ENCODE measurements at regions not wholly inside any gene's neighbourhood (a gene's known extent, or its start where the extent isn't known, plus 50 kb on each side); places are given as distances from the start of the nearest gene placed in this dataset.
"Not testable (repeated sequence)": the region's sequence is repeated elsewhere in the genome, so short reads cannot be mapped to it uniquely, and the experiment has no call there.

GRCh38 chr1:143905214-143906179 lies 66.3 kb downstream of the FAM72C start:
- DNase-seq, result not testable (repeated sequence)

GRCh38 chr1:143904622-143904979 lies 67.2 kb downstream of the FAM72C start:
- not testable (repeated sequence) for DNase-seq

- not testable (repeated sequence) for DNase-seq
Observed at GRCh38 chr1:143903899-143904621, 67.7 kb downstream of the FAM72C start.

- not testable (repeated sequence) for DNase-seq
Observed at GRCh38 chr1:143896377-143896776, 75.4 kb downstream of the FAM72C start.

- not testable (repeated sequence) for DNase-seq
Observed at GRCh38 chr1:143884932-143885574, 86.7 kb downstream of the FAM72C start.

- DNase-seq, result not testable (repeated sequence)
Observed at GRCh38 chr1:143884532-143884931, 87.3 kb downstream of the FAM72C start.

GRCh38 chr1:143879757-143880536 lies 91.8 kb downstream of the FAM72C start:
- DNase-seq, result not testable (repeated sequence)

- not testable (repeated sequence) for DNase-seq
Observed at GRCh38 chr1:143875947-143876346, 95.8 kb downstream of the FAM72C start.

- not testable (repeated sequence) for DNase-seq
Observed at GRCh38 chr1:143874625-143875024, 97.2 kb downstream of the FAM72C start.

- DNase-seq, result not testable (repeated sequence)
Observed at GRCh38 chr1:143873650-143874049, 98.1 kb downstream of the FAM72C start.

GRCh38 chr1:143870388-143870787 lies 101.4 kb downstream of the FAM72C start:
- not testable (repeated sequence) for DNase-seq

- not testable (repeated sequence) for DNase-seq
Observed at GRCh38 chr1:143867590-143868220, 104.1 kb downstream of the FAM72C start.

GRCh38 chr1:143863901-143864520 lies 107.8 kb downstream of the FAM72C start:
- not testable (repeated sequence) for DNase-seq

- DNase-seq, result not testable (repeated sequence)
Observed at GRCh38 chr1:143862722-143863121, 109.1 kb downstream of the FAM72C start.

GRCh38 chr1:143861306-143861705 lies 110.5 kb downstream of the FAM72C start:
- not testable (repeated sequence) for DNase-seq

GRCh38 chr1:143855867-143856266 lies 115.9 kb downstream of the FAM72C start:
- not testable (repeated sequence) for DNase-seq

GRCh38 chr1:143854069-143854468 lies 117.7 kb downstream of the FAM72C start:
- not testable (repeated sequence) for DNase-seq

- not testable (repeated sequence) for DNase-seq
Observed at GRCh38 chr1:143850637-143851036, 121.1 kb downstream of the FAM72C start.

- not testable (repeated sequence) for DNase-seq
Observed at GRCh38 chr1:143848859-143849258, 122.9 kb downstream of the FAM72C start.

GRCh38 chr1:143845193-143845592 lies 126.6 kb downstream of the FAM72C start:
- DNase-seq, result not testable (repeated sequence)

- DNase-seq, result not testable (repeated sequence)
Observed at GRCh38 chr1:143842058-143842457, 129.7 kb downstream of the FAM72C start.
